DMS79 treated with DMSO at 0.1 percent for 48 hours (cell line): ENCODE measurements at regions not wholly inside any gene's neighbourhood (a gene's known extent, or its start where the extent isn't known, plus 50 kb on each side); places are given as distances from the start of the nearest gene placed in this dataset.

ENCODE experiments used
- DNase-seq: peaks from one replicate; lab custom pipeline; 2025; lab: John Stamatoyannopoulos, UW

GRCh38 chr16:86747761-86748160 is 169.4 kb downstream of the FOXL1 start:
- DNase-seq = no peak

GRCh38 chr16:86748652-86749051 is 170.3 kb downstream of the FOXL1 start:
- no peak for DNase-seq

GRCh38 chr16:86751076-86752030 is 173.0 kb downstream of the FOXL1 start:
- no peak for DNase-seq

GRCh38 chr16:86752582-86753175 is 174.3 kb downstream of the FOXL1 start:
- DNase-seq = no peak

GRCh38 chr16:86753399-86753798 is 175.1 kb downstream of the FOXL1 start:
- DNase-seq = no peak

- DNase-seq = no peak
These were observed 177.2 kb downstream of the FOXL1 start for GRCh38 chr16:86755571-86756006.

- DNase-seq = no peak
These were observed 178.7 kb downstream of the FOXL1 start for GRCh38 chr16:86756882-86757703.

- no peak for DNase-seq
These were observed 179.3 kb downstream of the FOXL1 start for GRCh38 chr16:86757704-86758040.

GRCh38 chr16:86758932-86759331 is 180.6 kb downstream of the FOXL1 start:
- no peak for DNase-seq

- DNase-seq = no peak
These were observed 183.0 kb downstream of the FOXL1 start for GRCh38 chr16:86761111-86762031.

GRCh38 chr16:86762095-86762494 is 183.7 kb downstream of the FOXL1 start:
- no peak for DNase-seq

GRCh38 chr16:86763819-86764218 is 185.5 kb downstream of the FOXL1 start:
- DNase-seq = no peak

GRCh38 chr16:86764551-86764950 is 186.2 kb downstream of the FOXL1 start:
- DNase-seq = no peak

GRCh38 chr16:86765389-86766026 is 187.2 kb downstream of the FOXL1 start:
- DNase-seq = no peak

GRCh38 chr16:86766700-86767099 is 188.4 kb downstream of the FOXL1 start:
- DNase-seq = no peak

GRCh38 chr16:86768228-86768791 is 190.0 kb downstream of the FOXL1 start:
- no peak for DNase-seq

GRCh38 chr16:86768999-86769398 is 190.7 kb downstream of the FOXL1 start:
- DNase-seq = no peak

- no peak for DNase-seq
These were observed 193.4 kb downstream of the FOXL1 start for GRCh38 chr16:86771506-86772460.

GRCh38 chr16:86772671-86773353 is 194.5 kb downstream of the FOXL1 start:
- DNase-seq = no peak
